NT2/D1 (cell line): ENCODE measurements at regions not wholly inside any gene's neighbourhood (a gene's known extent, or its start where the extent isn't known, plus 50 kb on each side); places are given as distances from the start of the nearest gene placed in this dataset.

ENCODE experiments used
- SUZ12 ChIP-seq: IDR thresholded peaks from 2 replicates; pipeline ENCODE4 v1.6.1; 2011; ENCODE audit not compliant: insufficient read length, insufficient read depth; ENCODE audit errors: extremely low read depth
- ZNF274 ChIP-seq: IDR thresholded peaks from 2 replicates; pipeline ENCODE4 v1.6.1; 2011; ENCODE audit warnings: mild to moderate bottlenecking, low read depth, low read length

DNA sequence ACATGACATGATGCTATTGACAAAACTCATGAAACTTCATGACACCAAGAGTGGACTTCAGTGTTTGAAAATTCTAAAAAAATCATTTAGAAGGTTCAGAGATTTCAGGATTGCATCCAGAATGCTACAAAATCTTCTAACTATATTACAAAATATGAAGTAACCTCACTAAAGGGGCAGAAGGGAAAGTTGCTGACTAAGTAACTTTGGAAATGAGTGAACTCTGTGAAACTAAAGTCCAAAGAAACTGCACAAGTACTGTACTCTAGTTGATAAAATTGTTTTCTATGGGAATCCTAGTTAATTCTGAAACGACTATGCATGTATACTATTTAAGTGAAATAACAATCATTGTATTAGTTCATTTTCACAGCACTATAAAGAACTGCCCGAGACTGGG lies 184.4 kb downstream of the LYPLAL1 start:
- no peak for TF ChIP-seq ZNF274
- TF ChIP-seq SUZ12 = no peak
